ENCODE measurements at regions not wholly inside any gene's neighbourhood (a gene's known extent, or its start where the extent isn't known, plus 50 kb on each side); places are given as distances from the start of the nearest gene placed in this dataset.
A peak's percentile ranks its signal among the peaks of the same experiment; 100 is the strongest.

GRCh38 chr13:59374691-59375090, 789.0 kb downstream of the DIAPH3 start:
- Histone ChIP-seq H3K9me3 (ENCODE audit: insufficient read depth, low read depth, low read length) (no peaks in the 10 kb centered on the region), H3K4me3 (ENCODE audit: low read length, poor library complexity, severe bottlenecking) (no peak overlapping the region), H4K20me1 (ENCODE audit: insufficient read depth, low read length, poor library complexity, severe bottlenecking) (no peaks in the 10 kb centered on the region), H3K9ac (ENCODE audit: low read depth, low read length, poor library complexity, severe bottlenecking) (no peak overlapping the region), H3K79me2 (ENCODE audit: insufficient read depth, low read length) (no peaks in the 10 kb centered on the region), H3K27me3 (ENCODE audit: insufficient read depth, low read length, poor library complexity, severe bottlenecking) (no peaks in the 10 kb centered on the region), H3K9me2 (replicated peaks; ENCODE audit: low read depth, low read length) (no peaks in the 10 kb centered on the region), H3K4me2 (ENCODE audit: low read depth, low read length, poor library complexity, severe bottlenecking) (no peak overlapping the region), H3K4me1 (ENCODE audit: insufficient read depth, low read length, poor library complexity, severe bottlenecking) (no peaks in the 10 kb centered on the region), H3K36me3 (ENCODE audit: insufficient read depth, low read length) (no peaks in the 10 kb centered on the region), H3F3A (ENCODE audit: low read depth) (no peaks in the 10 kb centered on the region), H2AFZ (ENCODE audit: low read length) (no peak overlapping the region)
- no peak for TF ChIP-seq CTCF (conservative IDR thresholded peaks at IDR 0.05; ENCODE audit: low read length)
- no peak for TF ChIP-seq EZH2phosphoT487 (IDR thresholded peaks at IDR 0.05; ENCODE audit: borderline replicate concordance)

- no peaks in the 10 kb centered on the region for H3K9me3 ChIP-seq (ENCODE audit: insufficient read depth, low read depth, low read length)
- no peaks in the 10 kb centered on the region for H3K4me1 ChIP-seq (ENCODE audit: insufficient read depth, low read length, poor library complexity, severe bottlenecking)
- no peak overlapping the region for H2AFZ ChIP-seq (ENCODE audit: low read length)
- H3F3A ChIP-seq (ENCODE audit: low read depth): no peaks in the 10 kb centered on the region
- no peaks in the 10 kb centered on the region for H4K20me1 ChIP-seq (ENCODE audit: insufficient read depth, low read length, poor library complexity, severe bottlenecking)
- H3K79me2 ChIP-seq (ENCODE audit: insufficient read depth, low read length): no peaks in the 10 kb centered on the region
- H3K4me3 ChIP-seq (ENCODE audit: low read length, poor library complexity, severe bottlenecking): no peak overlapping the region
- no peak for TF ChIP-seq CTCF (conservative IDR thresholded peaks at IDR 0.05; ENCODE audit: low read length)
- no peak for TF ChIP-seq EZH2phosphoT487 (IDR thresholded peaks at IDR 0.05; ENCODE audit: borderline replicate concordance)
- no peaks in the 10 kb centered on the region for H3K36me3 ChIP-seq (ENCODE audit: insufficient read depth, low read length)
- H3K9ac ChIP-seq (ENCODE audit: low read depth, low read length, poor library complexity, severe bottlenecking): no peak overlapping the region
- no peaks in the 10 kb centered on the region for H3K9me2 ChIP-seq (replicated peaks; ENCODE audit: low read depth, low read length)
- no peak overlapping the region for H3K4me2 ChIP-seq (ENCODE audit: low read depth, low read length, poor library complexity, severe bottlenecking)
- no peaks in the 10 kb centered on the region for H3K27me3 ChIP-seq (ENCODE audit: insufficient read depth, low read length, poor library complexity, severe bottlenecking)
Observed at GRCh38 chr13:59384154-59384553, 779.6 kb downstream of the DIAPH3 start.

GRCh38 chr13:59391696-59392095, 772.0 kb downstream of the DIAPH3 start:
- Histone ChIP-seq H3K27me3 (ENCODE audit: insufficient read depth, low read length, poor library complexity, severe bottlenecking) (no peaks in the 10 kb centered on the region), H3K36me3 (ENCODE audit: insufficient read depth, low read length) (no peaks in the 10 kb centered on the region), H2AFZ (ENCODE audit: low read length) (peak overlapping the region; percentile 85), H3K4me1 (ENCODE audit: insufficient read depth, low read length, poor library complexity, severe bottlenecking) (peaks cover 9% of the 10 kb centered on the region), H3K9me3 (ENCODE audit: insufficient read depth, low read depth, low read length) (no peaks in the 10 kb centered on the region), H4K20me1 (ENCODE audit: insufficient read depth, low read length, poor library complexity, severe bottlenecking) (no peaks in the 10 kb centered on the region), H3F3A (ENCODE audit: low read depth) (no peaks in the 10 kb centered on the region), H3K9ac (ENCODE audit: low read depth, low read length, poor library complexity, severe bottlenecking) (no peak overlapping the region), H3K4me2 (ENCODE audit: low read depth, low read length, poor library complexity, severe bottlenecking) (peak overlapping the region; percentile 64), H3K4me3 (ENCODE audit: low read length, poor library complexity, severe bottlenecking) (peak overlapping the region; percentile 50), H3K9me2 (replicated peaks; ENCODE audit: low read depth, low read length) (no peaks in the 10 kb centered on the region), H3K79me2 (ENCODE audit: insufficient read depth, low read length) (no peaks in the 10 kb centered on the region)
- TF ChIP-seq CTCF (conservative IDR thresholded peaks at IDR 0.05; ENCODE audit: low read length) (peak; percentile 98), EZH2phosphoT487 (IDR thresholded peaks at IDR 0.05; ENCODE audit: borderline replicate concordance) (no peak)
